Erythroblast (primary cell): ENCODE measurements at regions not wholly inside any gene's neighbourhood (a gene's known extent, or its start where the extent isn't known, plus 50 kb on each side); places are given as distances from the start of the nearest gene placed in this dataset.

ENCODE experiments used
- GATA1 ChIP-seq: IDR thresholded peaks from 2 replicates; pipeline ENCODE4 v1.6.1; 2011; ENCODE audit warnings: low read depth, mild to moderate bottlenecking, control low read depth, low read length, moderate library complexity
- POLR2A ChIP-seq: IDR thresholded peaks from 2 replicates; pipeline ENCODE4 v1.6.1; 2011; ENCODE audit warnings: mild to moderate bottlenecking, low read length

GRCh38 chr12:90235642-90236041, 527.0 kb upstream of the ATP2B1 start:
- no peak for TF ChIP-seq POLR2A
- no peak for TF ChIP-seq GATA1
